HG03097 (cell line): ENCODE measurements at regions not wholly inside any gene's neighbourhood (a gene's known extent, or its start where the extent isn't known, plus 50 kb on each side); places are given as distances from the start of the nearest gene placed in this dataset.
"Not testable (repeated sequence)": the region's sequence is repeated elsewhere in the genome, so short reads cannot be mapped to it uniquely, and the experiment has no call there.

Experiments used
- ATAC-seq: cut with Tn5 transposase; IDR thresholded peaks from one replicate; pipeline ENCODE4 v1.9.1; 2021; ENCODE audit not compliant: unreplicated experiment, low FRiP score

DNA sequence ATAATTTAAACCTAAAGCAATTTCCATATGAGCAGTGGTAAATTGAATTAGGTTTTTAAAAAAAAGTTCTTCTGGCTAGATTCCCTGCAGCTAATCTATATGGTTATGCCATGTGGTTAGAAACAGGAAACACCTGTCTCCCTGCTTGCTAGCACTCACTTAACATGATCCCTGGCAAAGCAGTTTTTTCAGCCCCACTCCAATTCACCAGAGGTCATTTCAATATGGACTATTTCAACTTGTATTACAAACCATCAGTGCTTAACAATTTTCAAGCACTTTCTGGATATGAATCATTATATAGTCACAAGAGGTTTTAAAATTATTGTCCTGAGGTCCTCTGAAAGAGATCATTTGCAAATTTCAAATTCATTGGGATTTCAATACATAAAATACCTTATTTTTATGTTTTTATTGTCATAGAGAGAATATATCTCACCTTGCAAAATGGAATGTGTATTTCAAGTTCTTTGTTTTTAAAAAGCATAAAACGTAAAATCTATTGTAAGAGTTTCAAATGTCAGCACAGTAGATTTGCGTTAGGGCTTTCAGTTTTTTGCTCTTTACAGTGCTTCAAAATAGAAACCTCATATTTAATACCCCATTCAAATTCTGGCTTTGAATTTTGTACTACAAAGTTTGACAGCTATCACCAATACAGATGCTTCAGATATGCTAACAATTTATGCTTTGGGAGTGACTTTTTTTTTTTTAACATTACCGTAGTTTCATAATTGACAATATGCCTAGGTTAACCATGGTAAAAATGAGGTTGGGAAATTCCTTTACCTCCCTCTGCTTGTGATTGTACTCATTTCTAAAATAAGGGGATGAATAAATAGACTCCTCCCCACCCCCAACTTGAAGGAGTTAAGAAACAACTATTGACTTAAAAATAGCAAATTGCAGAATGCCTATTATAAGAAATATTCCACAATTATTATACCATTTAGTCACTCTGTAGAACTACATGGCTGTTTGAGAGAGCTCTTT lies 117.5 kb upstream of the HGF start:
- peak; percentile 62 for ATAC-seq

DNA sequence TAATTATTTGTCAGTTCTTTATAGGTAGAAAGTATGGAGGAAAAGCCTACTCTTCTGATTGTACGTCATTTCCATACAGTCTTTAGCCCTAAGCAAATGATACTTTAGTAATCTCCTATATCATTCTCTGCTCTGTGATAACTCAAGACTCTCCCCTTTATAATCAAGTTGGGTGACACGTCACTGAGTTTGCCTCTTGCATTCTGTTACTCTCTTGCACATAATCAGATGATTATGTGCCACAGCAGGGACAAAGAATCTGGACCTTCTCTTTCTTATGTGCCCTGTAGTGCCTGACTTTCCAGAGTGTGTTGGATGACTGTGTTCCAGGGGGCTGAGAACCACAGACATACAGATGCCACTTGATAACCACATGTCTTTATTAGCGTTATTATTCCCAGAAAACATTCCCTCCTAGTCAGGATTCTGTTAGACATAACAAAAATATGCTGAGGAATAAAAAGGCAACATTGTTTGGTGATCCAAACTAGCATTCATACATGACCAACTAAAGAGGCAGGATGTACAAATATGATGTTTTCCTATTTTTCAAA lies 116.4 kb upstream of the HGF start:
- no peak for ATAC-seq

DNA sequence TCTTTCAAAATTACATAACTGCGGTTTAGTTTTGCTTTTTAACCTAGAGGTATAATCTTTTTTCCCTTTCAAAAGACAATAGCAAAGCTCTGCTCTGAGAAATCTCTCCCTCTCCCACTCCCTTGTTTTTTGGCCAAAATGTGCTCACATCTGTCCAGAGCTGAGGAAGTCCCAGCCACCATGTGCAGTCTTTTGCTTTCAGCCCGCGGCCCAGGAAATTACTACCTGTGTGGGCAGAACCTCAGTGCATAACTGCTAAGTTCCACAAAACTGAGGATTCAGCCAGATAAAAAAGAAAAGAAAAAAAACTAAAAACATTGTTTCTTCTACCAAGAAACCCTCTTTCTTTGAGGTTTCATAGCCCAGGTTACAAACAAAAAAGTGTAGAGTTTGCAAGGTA lies 115.0 kb upstream of the HGF start:
- no peak for ATAC-seq

DNA sequence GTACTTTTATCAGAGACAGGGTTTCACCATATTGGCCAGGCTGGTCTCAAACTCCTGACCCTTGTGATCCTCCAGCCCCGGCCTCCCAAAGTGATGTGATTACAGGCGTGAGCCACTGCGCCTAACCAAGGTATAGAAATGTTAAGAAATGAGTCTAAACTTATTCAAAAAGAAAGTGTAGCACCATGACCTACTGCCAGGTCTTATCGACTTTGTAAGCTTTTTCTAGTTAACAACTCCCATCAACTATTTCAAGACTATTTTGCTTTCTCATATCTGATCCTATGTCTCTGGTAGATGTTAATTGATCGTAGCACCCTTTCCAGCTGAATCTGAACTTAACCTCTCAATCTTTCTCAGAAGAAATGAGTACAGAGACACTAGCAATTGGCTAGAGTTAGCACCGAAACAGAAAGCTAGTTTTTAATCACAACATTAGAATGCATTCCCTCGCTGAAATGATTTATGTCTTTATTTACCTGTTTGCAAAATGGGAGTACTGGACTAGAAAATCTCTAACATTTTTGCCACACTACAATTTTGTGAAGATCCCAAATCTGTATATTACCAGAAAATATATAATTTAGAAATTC lies 114.0 kb upstream of the HGF start:
- ATAC-seq: no peak

DNA sequence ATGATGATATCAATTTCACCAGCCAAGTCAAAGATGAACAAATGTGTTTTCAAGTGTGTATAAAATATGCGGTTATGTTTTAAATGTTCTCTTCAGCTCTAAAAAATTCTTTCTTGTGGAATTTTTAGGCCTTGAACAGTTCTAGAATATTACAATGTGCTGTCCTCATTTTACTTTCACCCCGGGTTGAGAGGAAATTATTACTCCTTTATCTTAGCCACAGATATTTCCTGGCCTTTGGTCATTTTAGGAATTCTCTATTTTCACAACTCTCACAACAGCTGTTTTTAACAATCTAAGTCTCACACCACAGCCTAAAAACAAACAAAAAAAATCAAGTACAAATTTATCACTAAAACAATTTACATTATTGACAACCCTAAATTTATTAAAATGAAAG lies 112.2 kb upstream of the HGF start:
- no peak for ATAC-seq

DNA sequence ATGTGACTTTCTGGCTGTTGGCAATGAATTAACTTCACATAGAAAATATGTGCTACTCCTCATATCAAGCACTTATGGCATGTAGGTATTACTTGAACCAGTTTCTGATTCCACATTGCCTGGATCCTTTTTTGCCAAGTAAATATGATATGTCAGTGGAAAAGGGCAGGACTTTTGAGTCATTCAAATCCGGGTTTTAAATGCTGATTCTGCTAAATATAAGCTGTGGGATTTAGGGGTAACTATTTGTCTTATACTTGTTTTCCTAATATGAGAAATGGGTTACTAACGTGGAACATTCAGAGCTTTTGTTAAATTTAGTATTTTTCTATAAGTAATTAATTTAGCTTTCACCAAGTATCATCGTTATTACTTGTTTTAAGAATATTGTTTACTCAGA lies 108.0 kb upstream of the HGF start:
- ATAC-seq: no peak

DNA sequence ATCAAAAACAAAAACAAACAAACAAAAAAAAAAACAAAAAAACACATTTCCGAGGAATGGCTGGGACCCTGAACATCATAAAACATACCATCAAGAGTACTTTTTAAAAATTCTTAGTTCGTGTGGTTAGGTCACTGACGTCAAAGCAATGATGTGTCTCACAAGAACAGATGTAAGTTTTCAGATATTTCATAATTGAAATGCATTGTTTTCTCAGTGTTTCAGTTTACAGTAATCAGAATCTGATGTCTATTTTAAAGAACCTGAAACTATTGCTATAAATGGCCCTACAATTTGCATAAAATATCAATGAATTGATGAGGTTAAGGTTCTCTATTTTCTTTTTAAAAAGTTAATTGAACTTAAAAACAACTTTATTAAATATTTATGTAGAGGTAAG lies 103.7 kb upstream of the HGF start:
- no peak for ATAC-seq

DNA sequence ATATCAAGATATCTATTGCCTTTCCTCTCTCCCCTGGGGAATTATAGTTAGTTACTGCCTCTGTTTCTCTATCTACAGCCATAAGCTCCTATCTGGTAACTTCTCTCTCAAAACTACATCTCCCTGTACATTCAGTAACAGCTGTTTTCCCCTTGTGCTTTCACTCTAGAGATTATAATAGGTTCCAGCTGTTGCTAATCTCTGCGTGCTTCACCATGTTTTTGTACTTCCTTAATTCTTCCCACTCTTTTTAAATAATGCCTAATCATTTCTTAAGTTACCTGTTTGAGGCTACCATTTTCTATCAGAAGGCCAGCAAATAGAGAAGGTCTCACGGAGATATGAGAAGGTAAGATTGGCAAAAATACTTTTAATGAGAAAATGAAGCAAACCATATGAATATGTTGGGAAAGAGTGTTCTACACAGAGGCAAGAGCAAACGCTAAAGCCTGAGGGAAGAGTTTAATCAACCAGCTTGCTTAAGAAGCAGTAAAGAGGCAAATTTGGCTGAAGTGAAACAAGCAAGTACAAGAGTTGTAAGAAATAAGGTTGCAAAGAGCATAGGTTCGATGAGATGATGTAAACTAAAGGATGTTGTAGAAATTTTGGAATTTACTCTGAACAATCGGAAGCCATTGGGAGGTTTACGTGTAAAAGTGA lies 101.9 kb upstream of the HGF start:
- ATAC-seq: no peak

DNA sequence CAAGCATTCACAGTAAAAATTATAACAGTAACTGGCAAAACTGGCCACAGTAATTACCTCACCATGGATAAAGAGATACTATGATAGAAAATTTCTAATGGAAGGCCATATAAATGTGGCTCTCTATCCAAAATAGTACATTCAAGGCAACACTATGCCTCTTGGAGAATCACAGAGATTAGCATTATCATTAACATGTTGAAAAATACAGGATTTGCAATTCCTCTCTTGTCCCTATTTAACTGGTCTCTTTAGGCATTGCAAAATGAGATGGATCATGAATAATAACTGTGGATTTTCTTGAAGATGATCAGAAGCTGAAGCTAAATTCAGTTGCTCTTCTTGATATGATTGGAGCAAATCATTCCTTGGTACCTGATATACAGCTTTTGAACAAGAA lies 100.8 kb upstream of the HGF start:
- no peak for ATAC-seq

DNA sequence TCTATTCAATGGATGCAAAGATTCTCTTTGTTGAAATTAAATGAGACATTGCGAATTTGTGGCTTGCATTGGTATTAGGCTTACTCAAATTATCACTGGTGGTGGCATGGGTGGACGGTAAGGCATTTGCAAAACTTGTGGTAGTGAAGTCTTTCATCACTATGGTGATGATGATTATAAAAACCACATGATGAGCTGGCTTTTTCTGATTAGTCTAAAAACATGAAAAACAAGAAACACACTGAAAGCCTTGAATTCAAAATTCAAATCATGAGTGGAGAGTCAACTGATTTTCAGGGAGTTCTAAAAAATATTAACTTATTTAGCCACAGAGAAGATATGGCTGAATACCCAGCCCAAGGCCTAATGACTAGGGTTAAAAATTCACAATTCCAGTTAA lies 99.8 kb upstream of the HGF start:
- peak; percentile 66 for ATAC-seq

DNA sequence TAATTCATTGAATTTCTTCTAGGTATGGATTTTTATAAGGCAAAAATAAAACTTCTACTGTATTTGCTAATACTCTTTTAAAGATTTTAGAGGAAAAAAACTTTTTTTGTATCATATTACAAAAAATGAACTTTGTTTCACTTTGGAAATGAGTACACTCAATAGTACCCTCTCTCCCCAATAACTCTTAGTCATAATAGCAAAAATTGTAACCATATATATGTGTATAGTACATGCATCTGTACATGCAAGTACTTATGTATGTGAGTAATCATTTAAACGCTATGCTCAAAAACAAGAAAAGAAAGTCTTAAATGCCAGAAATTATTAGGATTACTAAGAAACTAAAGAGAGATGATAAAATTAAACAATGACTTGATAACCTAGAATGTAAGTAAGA lies 95.9 kb upstream of the HGF start:
- no peak for ATAC-seq

DNA sequence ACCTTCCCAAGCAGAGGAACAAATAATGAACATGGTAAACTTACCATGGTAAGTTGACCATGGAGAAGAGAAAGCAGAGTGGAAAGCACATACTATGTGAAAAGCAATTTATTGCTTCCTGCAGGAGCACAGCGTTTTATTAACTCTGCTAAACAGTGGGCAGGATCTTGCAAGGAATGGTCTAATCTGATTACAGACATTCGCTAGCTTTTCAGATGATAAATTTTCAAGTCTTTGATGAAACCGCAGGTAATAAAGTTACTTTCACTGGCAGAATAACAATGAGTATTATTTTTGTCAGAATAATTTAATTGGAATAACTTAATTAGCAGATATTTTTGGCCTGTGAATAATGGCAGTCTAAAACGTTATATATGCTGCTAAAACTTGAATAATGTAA lies 89.6 kb upstream of the HGF start:
- ATAC-seq: no peak

DNA sequence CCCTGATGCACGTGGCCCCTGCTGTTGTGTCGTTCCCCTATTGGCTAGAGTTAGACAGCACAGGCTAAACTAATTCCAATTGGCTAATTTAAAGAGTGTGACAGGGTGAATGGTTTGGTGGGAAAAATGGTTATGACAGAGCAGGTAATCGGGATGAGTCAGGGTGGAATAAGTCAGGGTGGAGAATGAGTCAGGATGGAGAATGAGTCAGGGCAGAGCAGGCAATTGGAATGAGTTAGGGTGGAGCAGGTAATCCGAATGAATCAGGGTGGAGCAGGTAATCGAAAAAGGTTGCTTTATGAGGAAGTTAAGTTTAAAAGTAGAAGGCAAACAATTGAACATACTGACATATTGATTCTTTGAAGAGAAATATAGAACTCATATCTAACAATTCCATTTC lies 89.0 kb upstream of the HGF start:
- ATAC-seq: not testable (repeated sequence)

DNA sequence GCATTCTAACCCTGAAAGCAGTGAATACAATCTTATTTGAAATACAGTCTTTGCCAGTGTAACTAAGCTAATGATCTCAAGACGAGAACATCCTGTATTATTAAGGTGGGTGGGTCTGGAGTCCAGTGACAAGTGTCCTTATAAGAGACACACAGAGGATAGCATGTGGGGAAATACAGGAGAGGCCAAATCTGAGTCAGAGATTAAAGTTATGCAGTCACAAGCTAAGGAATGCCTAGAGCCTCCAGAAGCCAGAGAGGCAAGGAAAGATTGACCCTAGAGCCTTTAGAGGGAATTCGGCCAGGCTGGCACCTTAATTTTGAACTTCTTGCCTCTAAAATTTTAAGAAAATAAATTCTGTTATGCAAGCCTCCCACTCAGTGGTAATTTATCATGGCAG lies 87.5 kb upstream of the HGF start:
- ATAC-seq: no peak

DNA sequence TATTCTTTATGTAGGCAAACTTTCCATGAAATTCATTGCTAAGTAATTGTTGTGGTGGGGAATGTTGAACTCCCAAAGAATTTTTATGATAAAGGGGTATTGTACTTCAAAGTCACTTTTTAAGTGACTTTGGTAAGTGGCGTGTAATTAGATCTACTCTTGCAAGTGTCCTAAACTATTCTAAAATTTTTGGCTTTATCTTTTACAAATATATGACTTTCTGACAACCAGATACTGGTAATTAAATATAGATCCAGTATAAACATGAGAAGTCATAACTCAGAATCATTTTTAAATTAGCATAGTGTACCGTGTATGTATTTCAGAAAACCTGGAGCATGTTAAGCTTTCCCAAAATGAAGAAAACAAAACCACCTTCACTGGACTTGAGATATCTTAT lies 84.7 kb upstream of the HGF start:
- ATAC-seq: no peak

DNA sequence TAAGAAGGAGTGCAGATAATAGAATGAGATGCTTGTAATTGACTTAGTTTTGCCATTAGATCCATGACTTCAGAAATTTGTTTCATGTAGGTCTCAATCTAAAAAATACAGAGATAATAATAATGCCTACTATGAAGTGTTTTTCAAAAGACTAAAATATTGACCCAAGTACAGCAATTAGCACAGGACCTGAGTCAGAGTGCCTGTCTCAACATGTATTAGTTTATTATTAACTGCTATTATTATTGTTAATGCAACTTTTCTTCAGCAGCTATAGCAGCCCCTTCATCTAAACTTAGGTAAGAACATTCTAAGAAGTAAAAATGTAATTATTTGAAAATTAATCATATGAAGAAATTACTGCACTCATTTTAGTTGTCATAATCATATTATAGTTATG lies 82.9 kb upstream of the HGF start:
- no peak for ATAC-seq

DNA sequence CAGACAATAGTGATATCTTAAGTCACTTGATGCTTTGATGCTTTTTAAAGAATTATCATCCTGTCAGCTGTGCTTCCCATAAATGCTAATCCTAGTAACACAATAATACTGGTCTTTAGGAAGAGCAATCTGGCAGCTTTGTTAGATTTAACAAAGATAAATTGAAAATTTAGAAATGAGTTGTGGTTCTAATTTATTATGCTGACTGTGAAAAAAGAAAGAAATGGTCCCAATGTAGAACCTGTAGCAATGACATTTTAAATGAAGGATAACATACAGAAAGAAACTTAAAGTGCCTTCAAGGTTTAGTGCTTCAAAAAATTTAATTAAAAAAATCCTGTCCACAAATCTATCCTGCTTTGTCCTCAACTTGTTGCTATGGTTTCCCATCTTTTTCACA lies 81.6 kb upstream of the HGF start:
- no peak for ATAC-seq

DNA sequence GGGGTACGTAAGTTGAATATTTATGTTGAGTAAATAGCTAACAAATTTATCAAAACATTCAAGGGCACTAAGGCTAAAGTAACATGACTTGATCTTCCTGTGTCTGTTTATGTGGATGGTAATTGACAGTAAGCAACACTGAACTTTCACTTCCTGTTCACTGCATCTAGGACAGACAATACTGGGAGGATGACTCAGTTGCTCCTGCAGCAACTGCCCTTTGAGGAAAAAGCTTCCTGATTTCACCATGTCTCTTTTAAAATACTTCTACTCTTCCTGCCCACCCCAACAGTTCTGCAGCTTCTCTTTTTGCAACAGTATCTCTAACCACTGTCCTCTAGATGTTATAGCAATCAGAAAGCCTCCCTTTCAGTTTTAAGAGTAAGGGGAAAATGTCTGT lies 76.6 kb upstream of the HGF start:
- ATAC-seq: peak; percentile 77

DNA sequence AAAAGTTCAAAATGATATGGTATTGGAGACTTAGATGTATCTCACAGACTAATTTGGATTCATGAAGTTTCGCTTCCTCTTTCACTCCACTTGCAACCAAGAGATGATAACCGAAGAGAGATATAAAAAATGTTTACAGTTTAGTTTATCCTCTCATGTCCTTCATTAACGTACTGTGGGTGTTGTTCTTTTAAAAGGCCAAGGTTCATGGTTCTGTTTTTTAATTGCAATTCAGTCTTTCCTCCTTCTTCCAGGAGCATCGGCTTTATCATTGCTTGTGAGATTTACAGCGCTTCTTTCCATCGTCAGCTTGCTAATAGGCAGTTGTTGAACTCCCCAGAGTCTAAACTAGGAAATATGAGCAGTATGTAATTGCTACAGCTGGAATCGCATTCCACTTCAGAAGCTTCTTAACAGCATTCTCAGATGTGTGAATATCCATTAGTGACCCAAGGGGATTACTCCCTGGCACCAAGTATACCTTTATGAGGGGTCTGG lies 75.9 kb upstream of the HGF start:
- peak; percentile 80 for ATAC-seq

DNA sequence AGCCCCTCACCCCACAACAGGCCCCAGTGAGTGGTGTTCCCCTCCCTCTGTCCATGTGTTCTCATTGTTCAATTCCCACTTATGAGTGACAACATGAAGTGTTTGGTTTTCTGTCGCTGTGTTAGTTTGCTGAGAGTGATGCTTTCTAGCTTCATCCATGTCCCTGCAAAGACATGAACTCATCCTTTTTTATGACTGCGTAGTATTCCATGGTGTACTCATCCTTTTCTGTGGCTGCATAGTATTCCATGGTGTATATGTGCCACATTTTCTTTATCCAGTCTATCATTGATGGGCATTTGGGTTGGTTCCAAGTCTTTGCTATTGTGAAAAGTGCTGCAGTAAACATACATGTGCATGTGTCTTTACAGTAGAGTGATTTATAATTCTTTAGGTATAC lies 73.8 kb upstream of the HGF start:
- ATAC-seq: not testable (repeated sequence)

DNA sequence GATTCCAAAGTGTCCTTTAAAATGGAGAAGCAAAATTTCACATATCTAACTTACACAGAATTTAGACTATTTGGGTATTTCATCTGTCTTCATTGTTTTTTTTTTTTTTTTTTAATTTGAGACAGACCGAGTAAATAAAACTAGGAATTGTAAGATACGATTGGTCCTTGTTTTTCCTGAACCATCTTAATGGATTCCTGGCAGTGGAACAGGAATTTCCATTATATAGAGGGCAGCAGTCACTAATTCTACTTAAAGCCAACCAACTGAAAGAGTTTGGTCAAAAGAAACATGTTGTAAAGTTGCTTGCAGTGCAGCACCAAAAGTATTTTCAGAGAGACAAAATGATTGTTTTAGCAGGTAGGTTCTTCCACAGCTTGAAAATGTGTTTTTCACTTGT lies 72.5 kb upstream of the HGF start:
- no peak for ATAC-seq
